Liver (tissue), 3 donors: ENCODE measurements at regions not wholly inside any gene's neighbourhood (a gene's known extent, or its start where the extent isn't known, plus 50 kb on each side); places are given as distances from the start of the nearest gene placed in this dataset.

Experiments used
- ATF3 ChIP-seq: IDR thresholded peaks from 2 replicates; pipeline ENCODE4 v1.6.1; 2016; ENCODE audit warnings: antibody characterized with exemption
- CTCF ChIP-seq: fragments of 150-350 bp; IDR thresholded peaks from 2 replicates; pipeline ENCODE4 v1.5.1; 2017; ENCODE audit warnings: improper control_type of control experiment, low read depth, low read length; ENCODE audit not compliant: missing input control
- EGR1 ChIP-seq, 2 donors: IDR thresholded peaks; 2 replicates each; pipeline ENCODE4 v1.6.1; 2016 to 2018; ENCODE audit warnings: antibody characterized with exemption in 2 of 2, low read depth in 2 of 2
- FOXA1 ChIP-seq: IDR thresholded peaks from 2 replicates; pipeline ENCODE4 v1.6.1; 2016; ENCODE audit warnings: antibody characterized with exemption
- FOXA2 ChIP-seq: IDR thresholded peaks from 2 replicates; pipeline ENCODE4 v1.6.1; 2016; ENCODE audit warnings: antibody characterized with exemption
- JUND ChIP-seq, 2 donors: IDR thresholded peaks; 2 replicates each; pipeline ENCODE4 v1.6.1; 2016; ENCODE audit warnings: antibody characterized with exemption in 2 of 2
- MAX ChIP-seq: IDR thresholded peaks from 2 replicates; pipeline ENCODE4 v1.6.1; 2016; ENCODE audit warnings: antibody characterized with exemption
- NR2F2 ChIP-seq: IDR thresholded peaks from 2 replicates; pipeline ENCODE4 v1.6.1; 2016; ENCODE audit warnings: antibody characterized with exemption
- RAD21 ChIP-seq, 2 donors: IDR thresholded peaks; 2 replicates each; pipeline ENCODE4 v1.6.1; 2016; ENCODE audit warnings: antibody characterized with exemption in 2 of 2, mild to moderate bottlenecking in 2 of 2
- REST ChIP-seq: IDR thresholded peaks from 2 replicates; pipeline ENCODE4 v1.6.1; 2016; ENCODE audit warnings: antibody characterized with exemption, mild to moderate bottlenecking
- RXRA ChIP-seq, 2 donors: IDR thresholded peaks; 2 replicates each; pipeline ENCODE4 v1.6.1; 2017 to 2018; ENCODE audit warnings: antibody characterized with exemption in 2 of 2, mild to moderate bottlenecking in 1 of 2
- TAF1 ChIP-seq: conservative IDR thresholded peaks from 2 replicates; pipeline ENCODE4 v1.6.1; 2016; ENCODE audit warnings: antibody characterized with exemption, mild to moderate bottlenecking
- YY1 ChIP-seq: IDR thresholded peaks from 2 replicates; pipeline ENCODE4 v1.6.1; 2016; ENCODE audit warnings: antibody characterized with exemption, mild to moderate bottlenecking
- ZBTB33 ChIP-seq: IDR thresholded peaks from 2 replicates; pipeline ENCODE4 v1.6.1; 2016; ENCODE audit warnings: antibody characterized with exemption
- donor health status: healthy.
- donor health status: healthy.

GRCh38 chr11:26780376-26781085 is 58.7 kb upstream of the SLC5A12 start:
- TF ChIP-seq JUND (IDR thresholded peaks at IDR 0.05): no peak
- no peak for TF ChIP-seq CTCF
- no peak for TF ChIP-seq FOXA2
- no peak for TF ChIP-seq REST
- no peak for TF ChIP-seq TAF1
- TF ChIP-seq FOXA1: no peak
- no peak for TF ChIP-seq ZBTB33
- no peak for TF ChIP-seq MAX
- TF ChIP-seq YY1: no peak
- TF ChIP-seq RAD21 (IDR thresholded peaks at IDR 0.05): no peak
- TF ChIP-seq ATF3: no peak
- TF ChIP-seq NR2F2: no peak
- TF ChIP-seq RXRA (IDR thresholded peaks at IDR 0.05): no peak
- no peak for TF ChIP-seq EGR1 (IDR thresholded peaks at IDR 0.05; ENCODE audit: low read depth in 2 of 2)
